ENCODE measurements at regions not wholly inside any gene's neighbourhood (a gene's known extent, or its start where the extent isn't known, plus 50 kb on each side); places are given as distances from the start of the nearest gene placed in this dataset.
"Not testable (repeated sequence)": the region's sequence is repeated elsewhere in the genome, so short reads cannot be mapped to it uniquely, and the experiment has no call there.

- not testable (repeated sequence) for TF ChIP-seq CTCF, EZH2phosphoT487 (IDR thresholded peaks at IDR 0.05; ENCODE audit: low read length)
Measured at GRCh38 chr13:72545895-72546294, 181.5 kb downstream of the MZT1 start.
